ENCODE measurements at regions not wholly inside any gene's neighbourhood (a gene's known extent, or its start where the extent isn't known, plus 50 kb on each side); places are given as distances from the start of the nearest gene placed in this dataset.

DNA sequence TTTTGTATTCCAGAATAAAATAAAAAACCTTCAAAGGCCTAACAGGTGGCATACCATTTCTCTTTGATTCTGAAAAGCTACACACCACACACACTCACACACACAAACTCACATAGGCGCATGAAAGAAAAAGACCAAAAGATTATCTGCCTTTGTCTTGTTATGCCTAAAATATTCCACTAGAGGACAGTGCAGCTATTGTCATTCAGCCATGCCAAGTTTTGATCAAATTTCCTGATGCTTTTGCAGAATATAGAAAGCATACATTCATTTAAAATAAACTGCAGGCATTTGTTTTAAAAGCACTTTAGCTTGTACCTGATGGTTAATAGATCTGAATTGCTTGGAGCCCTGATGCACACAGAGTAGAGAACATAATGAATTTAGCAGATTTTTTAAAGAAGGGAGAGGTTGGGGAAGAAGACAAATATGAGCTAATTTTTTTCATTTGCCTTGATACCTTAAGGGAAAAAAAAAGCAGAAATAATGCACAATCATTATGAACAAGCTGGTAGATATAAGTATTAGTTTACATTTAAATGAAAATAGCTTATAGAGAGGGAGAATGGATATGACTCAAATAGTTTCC is 1766.9 kb upstream of the SEL1L start:
- Histone ChIP-seq H3K9me3 (ENCODE audit: control insufficient read depth in 4 of 4, insufficient read depth in 3 of 4, low read length in 3 of 4) (no peaks in the 10 kb centered on the region), H3K27me3 (ENCODE audit: control insufficient read depth in 3 of 3, insufficient read depth in 3 of 3, low read length in 2 of 3) (no peaks in the 10 kb centered on the region), H3K36me3 (ENCODE audit: control insufficient read depth in 4 of 4, insufficient read depth in 4 of 4, low read length in 4 of 4) (no peaks in the 10 kb centered on the region), H3K27ac (ENCODE audit: low read depth in 1 of 2, low read length in 1 of 2) (no peak overlapping the region), H3K9ac (ENCODE audit: insufficient read depth in 1 of 2, low read length in 2 of 2) (no peak overlapping the region), H3K4me1 (ENCODE audit: control insufficient read depth in 5 of 5, insufficient read depth in 5 of 5, low read length in 5 of 5) (peaks cover 0 to 3% (median 0%) of the 10 kb centered on the region in 5 donors), H3K4me3 (no peak overlapping the region)
- TF ChIP-seq, protein P1, sequence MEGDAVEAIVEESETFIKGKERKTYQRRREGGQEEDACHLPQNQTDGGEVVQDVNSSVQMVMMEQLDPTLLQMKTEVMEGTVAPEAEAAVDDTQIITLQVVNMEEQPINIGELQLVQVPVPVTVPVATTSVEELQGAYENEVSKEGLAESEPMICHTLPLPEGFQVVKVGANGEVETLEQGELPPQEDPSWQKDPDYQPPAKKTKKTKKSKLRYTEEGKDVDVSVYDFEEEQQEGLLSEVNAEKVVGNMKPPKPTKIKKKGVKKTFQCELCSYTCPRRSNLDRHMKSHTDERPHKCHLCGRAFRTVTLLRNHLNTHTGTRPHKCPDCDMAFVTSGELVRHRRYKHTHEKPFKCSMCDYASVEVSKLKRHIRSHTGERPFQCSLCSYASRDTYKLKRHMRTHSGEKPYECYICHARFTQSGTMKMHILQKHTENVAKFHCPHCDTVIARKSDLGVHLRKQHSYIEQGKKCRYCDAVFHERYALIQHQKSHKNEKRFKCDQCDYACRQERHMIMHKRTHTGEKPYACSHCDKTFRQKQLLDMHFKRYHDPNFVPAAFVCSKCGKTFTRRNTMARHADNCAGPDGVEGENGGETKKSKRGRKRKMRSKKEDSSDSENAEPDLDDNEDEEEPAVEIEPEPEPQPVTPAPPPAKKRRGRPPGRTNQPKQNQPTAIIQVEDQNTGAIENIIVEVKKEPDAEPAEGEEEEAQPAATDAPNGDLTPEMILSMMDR (IDR thresholded peaks at IDR 0.05; ENCODE audit: control extremely low read depth, extremely low read depth): peak; percentile 47
- WGBS, 2 donors: 59 to 68% methylated on average over 1 of the region's 1 CpG
- DNase-seq (peak in 2 of 3 donors; percentile 64 to 73), ATAC-seq (ENCODE audit: insufficient read depth, low FRiP score) (no peak)

- Histone ChIP-seq H3K4me1 (ENCODE audit: control insufficient read depth in 5 of 5, insufficient read depth in 5 of 5, low read length in 5 of 5) (peaks cover 0 to 3% (median 0%) of the 10 kb centered on the region in 5 donors), H3K9ac (ENCODE audit: insufficient read depth in 1 of 2, low read length in 2 of 2) (no peak overlapping the region), H3K27me3 (ENCODE audit: control insufficient read depth in 3 of 3, insufficient read depth in 3 of 3, low read length in 2 of 3) (no peaks in the 10 kb centered on the region), H3K4me3 (no peak overlapping the region), H3K36me3 (ENCODE audit: control insufficient read depth in 4 of 4, insufficient read depth in 4 of 4, low read length in 4 of 4) (no peaks in the 10 kb centered on the region), H3K9me3 (ENCODE audit: control insufficient read depth in 4 of 4, insufficient read depth in 3 of 4, low read length in 3 of 4) (no peaks in the 10 kb centered on the region), H3K27ac (ENCODE audit: low read depth in 1 of 2, low read length in 1 of 2) (no peak overlapping the region)
- no peak for DNase-seq
- WGBS, 2 donors: 68 to 86% methylated on average over 3 of the region's 3 CpGs
- no peak for ATAC-seq (ENCODE audit: insufficient read depth, low FRiP score)
- TF ChIP-seq, protein P1 (IDR thresholded peaks at IDR 0.05; ENCODE audit: control extremely low read depth, extremely low read depth): no peak
Measured at GRCh38 chr14:83301791-83302190, 1768.1 kb upstream of the SEL1L start.

- Histone ChIP-seq H3K36me3 (ENCODE audit: control insufficient read depth in 4 of 4, insufficient read depth in 4 of 4, low read length in 4 of 4) (no peaks in the 10 kb centered on the region), H3K9ac (ENCODE audit: insufficient read depth in 1 of 2, low read length in 2 of 2) (no peak overlapping the region), H3K9me3 (ENCODE audit: control insufficient read depth in 4 of 4, insufficient read depth in 3 of 4, low read length in 3 of 4) (peaks cover 0 to 3% (median 2%) of the 10 kb centered on the region in 4 donors), H3K4me1 (ENCODE audit: control insufficient read depth in 5 of 5, insufficient read depth in 5 of 5, low read length in 5 of 5) (no peaks in the 10 kb centered on the region), H3K27ac (ENCODE audit: low read depth in 1 of 2, low read length in 1 of 2) (no peak overlapping the region), H3K4me3 (no peak overlapping the region), H3K27me3 (ENCODE audit: control insufficient read depth in 3 of 3, insufficient read depth in 3 of 3, low read length in 2 of 3) (no peaks in the 10 kb centered on the region)
- DNase-seq (no peak), ATAC-seq (ENCODE audit: insufficient read depth, low FRiP score) (no peak)
- TF ChIP-seq, protein P1 (IDR thresholded peaks at IDR 0.05; ENCODE audit: control extremely low read depth, extremely low read depth): no peak
- WGBS, 2 donors: 89 to 96% methylated on average over 1 of the region's 1 CpG
Measured at GRCh38 chr14:83309211-83309610, 1775.6 kb upstream of the SEL1L start.

DNA sequence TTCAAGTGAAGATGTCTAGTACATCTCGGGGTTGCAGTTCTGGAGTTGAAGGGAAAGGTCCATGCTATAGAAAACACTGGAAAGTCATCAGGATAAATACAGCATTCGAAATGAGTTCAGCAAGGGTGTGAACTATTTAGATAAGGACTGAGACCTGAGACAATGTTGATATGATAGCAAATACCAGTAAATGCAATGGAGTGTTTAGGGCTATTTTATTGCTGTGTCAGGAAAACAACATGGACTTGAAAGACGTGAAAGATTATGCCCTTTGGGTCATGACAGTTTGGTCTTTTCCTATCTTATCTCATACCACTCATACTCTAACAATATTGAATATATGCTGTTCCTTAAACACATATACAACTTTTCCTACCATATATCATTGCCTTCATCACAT is 1776.2 kb upstream of the SEL1L start:
- 65 to 77% methylated on average over 3 of the region's 3 CpGs for WGBS, 2 donors
- H3K9ac ChIP-seq (ENCODE audit: insufficient read depth in 1 of 2, low read length in 2 of 2): no peak overlapping the region
- no peaks in the 10 kb centered on the region for H3K4me1 ChIP-seq (ENCODE audit: control insufficient read depth in 5 of 5, insufficient read depth in 5 of 5, low read length in 5 of 5)
- peaks cover 0 to 3% (median 2%) of the 10 kb centered on the region in 4 donors for H3K9me3 ChIP-seq (ENCODE audit: control insufficient read depth in 4 of 4, insufficient read depth in 3 of 4, low read length in 3 of 4)
- ATAC-seq (ENCODE audit: insufficient read depth, low FRiP score) (no peak), DNase-seq (no peak)
- no peaks in the 10 kb centered on the region for H3K27me3 ChIP-seq (ENCODE audit: control insufficient read depth in 3 of 3, insufficient read depth in 3 of 3, low read length in 2 of 3)
- H3K27ac ChIP-seq (ENCODE audit: low read depth in 1 of 2, low read length in 1 of 2): no peak overlapping the region
- no peaks in the 10 kb centered on the region for H3K36me3 ChIP-seq (ENCODE audit: control insufficient read depth in 4 of 4, insufficient read depth in 4 of 4, low read length in 4 of 4)
- TF ChIP-seq, protein P1 (IDR thresholded peaks at IDR 0.05; ENCODE audit: control extremely low read depth, extremely low read depth): no peak
- no peak overlapping the region for H3K4me3 ChIP-seq
